Thyroid gland (tissue), 4 donors: ENCODE measurements at regions not wholly inside any gene's neighbourhood (a gene's known extent, or its start where the extent isn't known, plus 50 kb on each side); places are given as distances from the start of the nearest gene placed in this dataset.

Experiments used
- DNase-seq, 2 donors: peaks; one replicate each; pipeline ENCODE4 v3.0.0-alpha.2; 2019
- H3K27ac ChIP-seq, 3 donors: fragments of 200-600 bp; sonication (generic); 1 replicate in 2 of 3; 2 replicates in 1 of 3; pipeline ENCODE4 v1.5.1; 2016 to 2019; ENCODE audit warnings: mild to moderate bottlenecking in 1 of 3, moderate library complexity in 1 of 3
- H3K27me3 ChIP-seq: fragments of 200-600 bp; sonication (generic); one replicate; pipeline ENCODE4 v1.5.1; 2019
- H3K36me3 ChIP-seq, 2 donors: fragments of 200-600 bp; sonication (generic); one replicate each; pipeline ENCODE4 v1.5.1; 2016 to 2019
- H3K4me1 ChIP-seq, 2 donors: fragments of 200-600 bp; sonication (generic); one replicate each; pipeline ENCODE4 v1.5.1; 2017 to 2019
- H3K4me3 ChIP-seq, 3 donors: fragments of 200-600 bp; sonication (generic); replicated peaks in 1 of 3; 1 replicate in 2 of 3; 2 replicates in 1 of 3; pipeline ENCODE4 v1.5.1; 2016; ENCODE audit warnings: mild to moderate bottlenecking in 1 of 3
- H3K9me3 ChIP-seq: fragments of 200-600 bp; sonication (generic); one replicate; pipeline ENCODE4 v1.5.1; 2017
- POLR2A ChIP-seq, 2 donors: fragments of 450-650 bp; IDR thresholded peaks; one replicate each; pipeline ENCODE4 v1.6.1; 2017; ENCODE audit warnings: antibody characterized with exemption in 2 of 2, mild to moderate bottlenecking in 2 of 2, moderate library complexity in 1 of 2
- WGBS, 2 donors: methylation state at CpG; one replicate each; pipeline ENCODE4 v1.1.5; 2017; 5-methylcytosine and 5-hydroxymethylcytosine counted together
- intact Hi-C: fragments of 100-400 bp; cut with DNase I; formaldehyde crosslinking; loops from one replicate; pipeline ENCODE4 v1.15.1; 2023
- TF ChIP-seq, protein P1 (sequence below), 6 experiments: fragments of 200-600 bp in 3 of 6; fragments of 450-650 bp in 3 of 6; sonication (generic) in 3 of 6; IDR thresholded peaks; one replicate each; pipeline ENCODE4 v1.5.1; 2016 to 2019; ENCODE audit warnings: antibody characterized with exemption in 6 of 6, mild to moderate bottlenecking in 2 of 6, inconsistent platforms in 1 of 6, moderate library complexity in 1 of 6

DNA sequence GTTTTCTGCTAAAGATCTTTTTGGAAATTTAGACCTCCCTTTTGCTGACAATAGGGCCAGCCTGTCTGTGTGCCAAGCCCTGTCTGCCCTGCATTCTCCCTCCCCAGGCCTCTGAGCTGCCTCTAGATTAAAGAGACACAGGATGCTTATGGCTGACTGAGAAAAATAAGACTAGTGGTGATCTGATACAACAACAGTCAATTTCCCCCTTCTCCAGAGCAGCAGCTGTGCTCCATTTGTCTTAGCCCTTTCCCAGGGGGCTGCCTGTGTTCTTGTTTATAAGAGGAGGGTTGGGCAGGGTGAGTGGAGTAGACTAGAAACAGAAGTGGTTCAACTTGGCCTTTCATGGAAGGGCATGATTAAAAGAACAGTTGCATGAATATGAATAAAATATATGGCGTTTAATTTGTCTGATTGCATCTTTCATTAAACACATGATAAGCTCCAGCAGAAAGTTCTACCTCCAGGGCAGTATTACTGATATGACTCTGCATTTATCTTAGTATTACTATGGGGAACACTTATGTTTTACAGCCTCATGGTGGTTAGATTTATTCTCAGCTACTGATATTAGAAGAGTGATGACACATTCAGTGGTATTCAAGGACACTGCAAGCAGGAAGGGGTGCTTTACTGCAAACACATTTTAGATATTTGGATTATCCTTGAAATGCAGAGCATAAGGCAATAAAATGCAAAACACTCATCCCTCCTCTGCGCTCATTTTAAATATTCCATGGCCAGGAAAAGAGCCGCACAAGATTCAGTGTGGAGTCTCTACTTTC is 150.2 kb upstream of the CLEC14A start:
- TF ChIP-seq POLR2A (IDR thresholded peaks at IDR 0.05), result no peak
- TF ChIP-seq, protein P1, sequence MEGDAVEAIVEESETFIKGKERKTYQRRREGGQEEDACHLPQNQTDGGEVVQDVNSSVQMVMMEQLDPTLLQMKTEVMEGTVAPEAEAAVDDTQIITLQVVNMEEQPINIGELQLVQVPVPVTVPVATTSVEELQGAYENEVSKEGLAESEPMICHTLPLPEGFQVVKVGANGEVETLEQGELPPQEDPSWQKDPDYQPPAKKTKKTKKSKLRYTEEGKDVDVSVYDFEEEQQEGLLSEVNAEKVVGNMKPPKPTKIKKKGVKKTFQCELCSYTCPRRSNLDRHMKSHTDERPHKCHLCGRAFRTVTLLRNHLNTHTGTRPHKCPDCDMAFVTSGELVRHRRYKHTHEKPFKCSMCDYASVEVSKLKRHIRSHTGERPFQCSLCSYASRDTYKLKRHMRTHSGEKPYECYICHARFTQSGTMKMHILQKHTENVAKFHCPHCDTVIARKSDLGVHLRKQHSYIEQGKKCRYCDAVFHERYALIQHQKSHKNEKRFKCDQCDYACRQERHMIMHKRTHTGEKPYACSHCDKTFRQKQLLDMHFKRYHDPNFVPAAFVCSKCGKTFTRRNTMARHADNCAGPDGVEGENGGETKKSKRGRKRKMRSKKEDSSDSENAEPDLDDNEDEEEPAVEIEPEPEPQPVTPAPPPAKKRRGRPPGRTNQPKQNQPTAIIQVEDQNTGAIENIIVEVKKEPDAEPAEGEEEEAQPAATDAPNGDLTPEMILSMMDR (IDR thresholded peaks at IDR 0.05), result no peak
- Histone ChIP-seq H3K9me3 (no peaks in the 10 kb centered on the region), H3K27ac (no peak overlapping the region), H3K4me3 (no peak overlapping the region), H3K27me3 (no peaks in the 10 kb centered on the region), H3K4me1 (no peaks in the 10 kb centered on the region), H3K36me3 (no peaks in the 10 kb centered on the region)
- intact Hi-C loops, result no loop called here
- DNase-seq, result no peak
- WGBS, 2 donors, result 89 to 97% methylated on average over 3 of the region's 3 CpGs

DNA sequence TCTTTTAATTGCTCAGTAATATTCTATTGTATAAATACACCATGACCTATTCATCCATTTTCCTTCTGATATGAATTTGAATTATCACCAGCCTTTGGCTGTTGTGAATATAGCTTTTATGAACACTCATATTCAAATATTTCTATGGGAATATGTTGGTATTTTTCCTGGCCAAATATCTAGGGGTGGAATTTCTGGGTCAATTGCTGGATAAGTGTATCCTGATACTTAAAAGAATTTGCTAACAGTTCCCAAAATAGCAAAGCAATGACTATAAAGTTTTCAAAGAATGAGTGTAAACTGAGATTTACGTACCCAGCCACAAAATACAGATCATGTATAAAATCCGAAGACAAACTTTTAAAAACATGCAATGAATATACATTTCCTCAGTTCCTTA is 148.7 kb upstream of the CLEC14A start:
- no peak for DNase-seq
- TF ChIP-seq, protein P1 (IDR thresholded peaks at IDR 0.05), result no peak
- no peak for TF ChIP-seq POLR2A (IDR thresholded peaks at IDR 0.05)
- no peak overlapping the region for H3K4me3 ChIP-seq
- H3K27me3 ChIP-seq, result no peaks in the 10 kb centered on the region
- no peaks in the 10 kb centered on the region for H3K9me3 ChIP-seq
- no peak overlapping the region for H3K27ac ChIP-seq
- H3K4me1 ChIP-seq, result no peaks in the 10 kb centered on the region
- intact Hi-C loops, result no loop called here
- no peaks in the 10 kb centered on the region for H3K36me3 ChIP-seq
- WGBS, 2 donors, result 84 to 89% methylated on average over 2 of the region's 2 CpGs

DNA sequence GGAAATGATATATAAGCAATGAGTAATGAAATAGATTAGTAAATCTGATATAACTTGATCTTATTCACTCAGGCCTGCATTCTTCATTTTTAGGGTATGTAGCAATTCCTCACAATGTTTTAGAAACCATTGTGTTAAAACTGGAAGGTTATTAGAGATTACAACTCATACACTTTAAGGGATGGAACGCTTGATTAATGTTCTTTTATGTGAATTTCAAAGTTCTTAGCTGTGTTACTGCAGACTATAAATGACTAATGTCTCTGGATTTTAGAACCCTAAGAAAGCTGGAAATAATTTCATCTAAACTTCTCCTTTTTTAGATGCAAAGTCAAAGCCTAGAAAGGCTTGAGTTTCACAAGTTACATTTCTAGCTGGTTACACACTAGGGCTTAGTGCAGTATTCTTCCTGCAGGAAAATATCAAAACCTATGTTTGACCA is 148.2 kb upstream of the CLEC14A start:
- TF ChIP-seq POLR2A (IDR thresholded peaks at IDR 0.05), result no peak
- TF ChIP-seq, protein P1 (IDR thresholded peaks at IDR 0.05), result no peak
- intact Hi-C loops, result no loop called here
- H3K27ac ChIP-seq, result no peak overlapping the region
- no peak for DNase-seq
- H3K4me3 ChIP-seq, result no peak overlapping the region
- H3K27me3 ChIP-seq, result no peaks in the 10 kb centered on the region
- no peaks in the 10 kb centered on the region for H3K36me3 ChIP-seq
- H3K4me1 ChIP-seq, result no peaks in the 10 kb centered on the region
- WGBS, 2 donors, result 86% methylated on average over 1 of the region's 1 CpG
- no peaks in the 10 kb centered on the region for H3K9me3 ChIP-seq

DNA sequence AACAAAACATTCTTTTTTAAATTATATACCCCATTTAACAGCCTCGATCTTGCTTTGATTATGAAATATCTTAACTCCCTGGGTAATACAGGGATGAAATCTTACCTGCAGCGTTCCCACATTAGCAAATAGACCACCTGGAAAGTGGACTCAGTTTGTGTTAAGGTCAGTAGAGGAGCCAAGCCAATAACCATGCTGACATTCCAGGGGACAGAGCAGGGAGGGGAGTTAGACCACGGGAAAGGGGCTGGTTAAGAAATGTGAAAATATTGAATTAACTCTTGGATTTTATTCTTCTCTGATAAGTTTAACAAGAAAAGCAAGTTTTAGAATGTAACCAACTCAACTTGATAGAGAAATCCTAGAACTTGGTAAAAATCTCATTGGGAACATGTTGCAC is 144.9 kb upstream of the CLEC14A start:
- Histone ChIP-seq H3K36me3 (no peaks in the 10 kb centered on the region), H3K9me3 (no peaks in the 10 kb centered on the region), H3K27ac (no peak overlapping the region), H3K4me1 (no peaks in the 10 kb centered on the region), H3K27me3 (no peaks in the 10 kb centered on the region), H3K4me3 (no peak overlapping the region)
- no peak for TF ChIP-seq POLR2A (IDR thresholded peaks at IDR 0.05)
- WGBS, 2 donors, result 55 to 71% methylated on average over 3 of the region's 3 CpGs
- intact Hi-C loops, result no loop called here
- no peak for DNase-seq

DNA sequence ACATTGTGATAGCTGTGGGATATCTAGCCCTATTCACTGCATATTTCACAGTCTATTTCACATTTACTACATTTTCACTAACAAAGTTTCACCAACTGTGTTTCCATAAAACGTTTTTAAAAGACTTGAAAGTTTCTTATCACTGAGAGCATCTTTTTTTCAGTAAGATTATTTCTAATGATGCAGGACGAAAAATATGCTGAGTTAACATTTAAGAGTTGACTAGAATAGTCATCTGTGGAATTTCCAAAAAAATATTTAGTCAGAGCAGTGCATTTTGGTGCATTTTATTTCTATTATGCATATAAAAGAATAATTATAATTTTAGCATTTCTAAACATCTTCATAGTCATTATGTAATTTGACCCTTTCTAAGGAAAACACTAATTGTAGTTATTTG is 143.8 kb upstream of the CLEC14A start:
- intact Hi-C loops, result no loop called here
- Histone ChIP-seq H3K27ac (no peak overlapping the region), H3K9me3 (no peaks in the 10 kb centered on the region), H3K4me3 (no peak overlapping the region), H3K27me3 (no peaks in the 10 kb centered on the region), H3K4me1 (no peaks in the 10 kb centered on the region), H3K36me3 (no peaks in the 10 kb centered on the region)
- no peak for TF ChIP-seq POLR2A (IDR thresholded peaks at IDR 0.05)
- TF ChIP-seq, protein P1 (IDR thresholded peaks at IDR 0.05), result no peak
- 44 to 48% methylated on average over 2 of the region's 2 CpGs for WGBS, 2 donors
- DNase-seq, result no peak
